Stimulated activated CD8-positive, alpha-beta memory T cell treated with anti-CD3 and anti-CD28 coated beads, Interleukin-7, amount 100 ng/mL, for 4 hours (primary cell): ENCODE measurements at regions not wholly inside any gene's neighbourhood (a gene's known extent, or its start where the extent isn't known, plus 50 kb on each side); places are given as distances from the start of the nearest gene placed in this dataset.
"Not testable (repeated sequence)": the region's sequence is repeated elsewhere in the genome, so short reads cannot be mapped to it uniquely, and the experiment has no call there.

Source experiments
- DNase-seq, 2 donors: peaks; one replicate each; pipeline ENCODE4 v3.0.0-alpha.2; 2020; ENCODE audit warnings: low read depth in 2 of 2

DNA sequence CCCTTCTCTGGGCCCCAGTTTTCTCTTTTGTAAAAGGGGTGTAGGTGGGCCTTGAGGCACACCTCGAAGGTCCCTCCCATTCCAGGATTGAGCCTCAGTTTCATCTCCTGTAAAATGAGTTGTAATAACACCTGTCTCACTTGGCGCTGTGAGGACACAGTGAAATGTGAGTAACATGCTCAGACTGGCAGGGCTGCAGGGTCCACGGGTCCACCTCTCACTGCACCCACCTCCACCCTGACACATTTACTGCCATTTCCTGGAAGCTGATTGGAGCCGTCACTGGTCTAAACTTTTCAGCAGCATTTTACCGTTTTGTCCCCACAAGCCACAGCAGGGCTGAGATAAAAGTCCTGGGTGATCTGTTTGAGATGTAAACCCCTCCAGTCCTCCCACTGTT is 398.0 kb downstream of the PTPRU start:
- no peak for DNase-seq

DNA sequence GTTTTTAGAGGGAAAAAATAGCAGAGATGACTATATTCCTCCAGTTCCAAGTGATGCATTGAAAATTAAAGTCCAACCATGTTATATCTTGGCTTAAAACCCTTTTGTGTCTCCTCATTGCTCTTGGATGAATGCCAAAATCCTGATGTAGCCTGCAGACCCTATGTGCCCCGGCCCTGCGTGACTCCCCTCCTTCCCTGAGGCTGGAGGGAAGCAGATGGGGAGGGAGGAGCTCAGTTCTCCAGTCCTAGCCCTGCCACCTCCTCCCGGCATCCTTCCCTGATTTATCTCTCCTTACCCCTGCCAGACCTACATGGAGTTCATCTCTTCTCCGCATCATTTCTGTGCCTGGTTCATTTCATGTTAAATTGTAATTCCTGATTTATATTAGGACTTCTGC is 397.4 kb downstream of the PTPRU start:
- DNase-seq: no peak

DNA sequence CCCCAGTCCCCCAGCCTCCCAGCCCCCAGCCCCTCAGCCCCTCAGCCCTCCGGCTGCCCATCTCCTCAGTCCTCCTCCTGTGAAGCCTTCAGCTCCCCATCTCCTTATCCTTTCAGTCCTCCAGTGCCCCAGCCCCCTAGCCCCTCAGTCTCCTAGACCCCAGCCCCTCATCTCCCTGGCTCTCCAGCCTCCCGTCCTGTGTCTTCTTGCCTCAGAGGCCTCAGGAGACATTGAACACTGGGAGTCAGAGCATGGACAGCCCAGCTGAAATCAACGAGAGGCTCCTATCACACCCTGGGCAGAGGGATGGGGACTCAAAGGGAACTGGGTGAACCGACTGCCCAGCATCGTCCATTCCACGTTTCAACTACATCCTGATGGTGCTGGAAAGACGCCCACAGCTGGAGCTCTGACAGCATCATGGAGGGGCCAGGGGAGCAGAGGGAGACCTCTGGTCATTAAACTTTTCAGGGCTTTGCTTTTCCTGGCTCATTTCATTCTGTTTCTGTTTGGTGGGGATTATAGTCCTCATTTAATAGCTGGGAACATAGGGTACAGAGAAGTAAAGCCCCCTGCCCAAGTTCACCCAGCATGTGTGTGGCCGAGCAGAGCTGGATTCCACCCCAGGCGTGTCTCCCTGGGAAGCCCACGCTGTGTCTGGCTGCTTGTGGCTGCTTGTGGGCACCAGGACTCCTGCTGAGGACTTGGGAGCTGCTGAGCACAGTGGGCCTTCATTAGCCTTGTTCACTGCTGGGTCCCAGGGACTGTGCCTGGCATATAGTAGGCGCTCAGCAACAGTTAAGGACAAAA is 396.7 kb downstream of the PTPRU start:
- DNase-seq: no peak

DNA sequence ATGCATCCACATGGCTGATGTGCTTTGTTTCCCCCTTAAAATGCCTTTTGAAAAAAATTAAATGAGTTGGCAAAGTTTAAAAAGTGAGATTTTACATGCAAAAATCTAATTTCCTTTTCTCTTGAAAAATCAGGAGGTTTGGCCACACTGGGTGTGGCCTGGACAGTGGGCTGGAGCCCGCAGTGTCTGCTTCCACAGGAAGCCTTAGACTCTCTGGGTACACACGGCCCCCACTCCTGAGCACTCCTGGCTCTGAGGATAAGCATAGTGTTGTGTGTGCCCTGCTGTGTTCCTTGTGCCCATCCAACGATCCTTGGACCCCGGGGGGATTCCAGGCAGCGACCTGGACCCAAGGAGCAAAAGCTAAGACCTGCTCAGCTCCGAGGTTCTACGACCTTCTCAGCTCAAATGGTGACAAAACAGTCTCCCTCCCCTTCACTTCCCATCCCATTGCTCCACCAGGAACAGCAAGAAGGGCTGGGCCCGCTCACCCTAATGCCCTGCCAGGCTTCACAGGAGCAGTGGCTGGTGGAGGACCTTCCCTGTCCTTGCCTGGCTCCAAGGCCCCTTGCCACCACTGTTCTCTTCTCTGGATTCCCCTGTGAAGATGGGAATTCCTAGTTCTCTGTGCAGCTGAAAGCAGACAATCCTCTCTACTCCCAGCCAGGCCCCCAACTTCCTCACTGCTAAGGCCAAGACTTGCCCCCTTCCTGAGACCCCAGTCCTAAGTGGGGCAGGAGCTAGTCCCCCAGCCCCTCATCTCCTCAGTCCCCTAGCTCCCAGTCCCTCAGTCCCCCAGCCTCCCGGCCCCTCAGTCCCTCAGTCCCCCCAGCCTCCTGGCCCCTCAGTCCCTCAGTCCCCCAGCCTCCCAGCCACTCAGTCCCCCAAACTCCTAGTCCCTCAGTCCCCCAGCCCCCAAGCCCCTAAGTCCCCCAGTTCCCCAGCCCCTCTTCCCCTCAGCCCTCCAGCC is 395.8 kb downstream of the PTPRU start:
- no peak for DNase-seq

DNA sequence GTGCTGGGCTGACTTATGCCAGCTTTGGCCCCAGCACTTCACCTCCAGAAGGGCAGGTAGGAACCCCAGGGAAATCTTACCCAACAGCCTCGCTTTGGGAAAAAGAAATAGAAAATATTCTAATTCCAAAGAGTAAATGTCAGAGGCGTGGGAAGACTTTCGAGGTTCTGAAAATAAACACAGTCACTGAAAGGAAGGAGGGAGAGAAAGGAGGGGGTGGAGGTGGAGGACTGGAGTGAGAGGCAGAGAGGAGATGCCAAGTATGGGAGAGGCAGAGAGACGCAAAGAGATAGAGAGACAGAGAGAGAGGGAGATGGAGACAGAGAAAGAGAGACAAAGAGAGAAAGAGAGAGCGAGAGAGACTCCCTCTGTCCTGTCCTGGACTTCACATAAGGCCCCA is 395.0 kb downstream of the PTPRU start:
- no peak for DNase-seq

DNA sequence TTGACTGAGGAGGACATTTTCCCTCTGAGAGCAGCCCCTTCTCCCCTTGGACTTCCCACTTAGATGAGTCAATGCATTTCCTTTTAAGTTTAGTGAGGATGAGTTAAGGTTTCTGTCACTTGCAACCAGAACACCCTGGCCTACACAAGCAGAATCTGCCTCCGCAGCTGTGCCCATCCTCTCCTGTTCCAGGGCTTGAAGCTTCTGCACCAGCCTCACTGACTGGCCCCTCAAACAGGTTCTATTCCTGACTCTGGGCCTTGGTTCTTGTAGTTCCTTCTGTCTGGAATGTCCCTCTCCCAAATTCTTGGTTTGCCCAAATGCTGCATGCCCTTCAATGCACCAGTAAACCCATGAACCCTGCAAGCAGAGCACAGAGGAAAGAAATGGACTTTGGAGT is 394.4 kb downstream of the PTPRU start:
- DNase-seq: no peak

DNA sequence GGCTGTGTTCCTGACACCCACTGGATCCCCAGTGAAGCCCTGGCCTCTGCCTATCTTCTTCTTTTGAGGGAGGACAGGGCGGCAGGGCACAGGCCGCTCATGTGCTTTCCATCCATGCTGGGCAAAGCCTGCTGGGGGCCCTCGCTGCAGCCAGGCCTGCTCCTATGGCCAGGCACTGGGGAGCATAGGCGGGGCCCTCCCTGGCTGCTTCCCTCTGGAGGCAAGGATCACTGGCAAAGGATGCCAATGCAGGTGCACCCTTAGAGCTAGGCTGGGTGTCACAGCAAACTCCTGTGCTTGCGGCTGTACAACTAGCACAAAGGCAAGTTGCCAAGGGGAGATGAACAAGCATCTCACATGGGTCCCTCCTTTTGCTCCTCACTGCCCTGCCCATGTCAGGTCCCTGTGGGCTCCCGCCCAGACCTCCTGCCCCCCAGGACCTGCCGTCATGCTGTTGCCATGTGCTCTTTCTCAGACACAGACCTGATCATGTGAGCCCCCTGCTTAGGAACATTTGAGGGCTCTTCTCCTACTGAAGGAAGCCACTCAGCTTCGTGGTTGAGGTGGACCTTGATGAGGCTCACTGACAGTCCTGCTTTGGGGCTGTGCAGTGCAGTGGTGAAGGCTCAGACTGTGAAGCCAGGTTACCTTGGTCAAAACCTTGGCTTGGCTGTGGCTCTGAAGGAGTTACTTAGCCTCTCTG is 393.6 kb downstream of the PTPRU start:
- no peak for DNase-seq

DNA sequence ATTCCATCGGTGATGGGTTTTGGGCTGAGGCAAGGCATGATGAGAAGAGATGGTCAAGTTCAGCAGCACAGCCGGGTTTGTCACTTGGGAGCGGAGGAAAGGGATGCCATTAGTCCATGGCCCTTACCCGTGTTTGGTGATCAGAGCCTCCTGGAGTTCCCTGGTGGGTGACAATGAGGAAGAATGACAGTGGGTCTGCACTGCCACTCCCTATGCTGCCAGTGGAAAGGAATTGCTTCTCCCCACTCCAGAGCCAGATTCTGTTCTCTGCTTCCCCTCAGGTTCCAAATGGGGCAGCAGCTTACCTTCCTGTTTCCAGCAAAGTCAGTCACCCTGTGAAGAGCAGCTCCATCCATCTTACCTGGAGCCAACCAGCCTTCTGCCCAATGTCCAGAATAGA is 393.1 kb downstream of the PTPRU start:
- DNase-seq: no peak

DNA sequence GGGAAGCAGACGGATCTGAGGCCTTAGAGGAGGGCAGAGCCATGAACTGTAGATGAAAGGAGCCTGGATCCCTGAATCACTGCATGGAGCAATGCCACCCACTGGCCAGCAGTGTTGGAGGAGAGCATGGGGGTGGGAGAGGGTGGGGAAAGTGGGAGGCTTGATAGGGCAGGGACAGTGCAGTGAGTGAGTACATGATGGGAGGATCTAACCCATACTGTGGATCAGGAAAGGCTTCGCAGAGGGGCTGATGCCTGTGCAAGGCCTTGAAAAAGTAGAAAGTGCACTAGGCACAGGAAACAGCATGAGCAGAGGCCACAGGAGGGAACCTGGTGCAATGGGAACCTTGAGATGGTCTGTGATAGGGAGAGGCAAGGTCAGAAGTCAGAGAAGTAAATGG is 391.9 kb downstream of the PTPRU start:
- DNase-seq: no peak

DNA sequence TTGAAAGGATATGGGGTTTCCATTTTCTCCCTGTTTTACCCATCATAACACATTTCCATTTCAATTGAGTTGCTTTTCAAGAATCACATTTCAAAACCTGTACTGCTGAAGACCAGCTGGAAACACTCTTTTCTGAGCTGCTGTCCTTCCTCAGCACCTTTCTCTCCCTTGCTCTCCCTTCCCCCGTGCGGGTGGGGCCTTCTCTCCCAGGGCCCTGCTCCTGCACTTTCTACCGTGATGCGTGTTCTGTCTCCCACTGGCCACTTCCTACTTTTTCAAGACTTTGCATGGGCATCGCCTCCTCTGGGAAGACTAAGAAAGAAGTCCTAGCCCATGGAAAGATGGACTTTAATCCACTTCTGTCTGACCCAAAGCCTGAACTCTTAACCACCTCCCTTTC is 390.4 kb downstream of the PTPRU start:
- no peak for DNase-seq

DNA sequence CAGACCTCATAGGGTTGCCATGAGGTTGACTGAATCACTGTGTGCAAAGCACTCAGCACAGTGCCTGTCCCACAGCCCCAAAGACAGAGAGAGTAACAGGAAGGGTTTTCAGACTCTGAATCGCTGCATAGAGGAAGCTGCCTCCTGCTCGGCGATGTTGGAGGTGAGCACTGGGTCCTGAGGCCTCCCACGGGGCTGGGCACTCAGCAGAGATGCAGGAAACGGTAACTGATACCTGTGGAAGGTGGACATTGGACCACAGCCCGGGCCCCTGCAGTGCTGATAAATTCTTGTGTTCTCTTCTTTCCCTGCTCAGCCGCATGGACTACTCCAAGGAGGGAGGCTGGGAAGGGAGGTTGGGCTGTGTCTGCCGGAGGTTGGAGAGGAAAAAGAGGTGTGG is 389.7 kb downstream of the PTPRU start:
- no peak for DNase-seq

DNA sequence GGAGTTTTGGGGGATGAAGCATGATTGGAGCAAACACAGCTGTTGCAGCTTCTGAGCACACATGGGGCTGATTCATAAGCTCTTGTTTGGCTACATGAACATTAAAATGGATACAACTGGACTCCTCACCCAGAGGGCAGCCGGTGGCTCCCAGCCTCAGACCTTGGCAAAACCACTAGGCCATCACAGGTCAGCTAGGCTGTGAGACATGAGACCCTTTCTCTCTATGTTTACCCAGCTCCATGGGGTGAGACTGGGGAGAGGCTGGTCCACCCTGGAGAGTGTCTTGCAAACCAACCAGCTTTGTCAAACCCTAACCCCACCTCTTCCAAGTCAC is 388.7 kb downstream of the PTPRU start:
- DNase-seq: no peak

DNA sequence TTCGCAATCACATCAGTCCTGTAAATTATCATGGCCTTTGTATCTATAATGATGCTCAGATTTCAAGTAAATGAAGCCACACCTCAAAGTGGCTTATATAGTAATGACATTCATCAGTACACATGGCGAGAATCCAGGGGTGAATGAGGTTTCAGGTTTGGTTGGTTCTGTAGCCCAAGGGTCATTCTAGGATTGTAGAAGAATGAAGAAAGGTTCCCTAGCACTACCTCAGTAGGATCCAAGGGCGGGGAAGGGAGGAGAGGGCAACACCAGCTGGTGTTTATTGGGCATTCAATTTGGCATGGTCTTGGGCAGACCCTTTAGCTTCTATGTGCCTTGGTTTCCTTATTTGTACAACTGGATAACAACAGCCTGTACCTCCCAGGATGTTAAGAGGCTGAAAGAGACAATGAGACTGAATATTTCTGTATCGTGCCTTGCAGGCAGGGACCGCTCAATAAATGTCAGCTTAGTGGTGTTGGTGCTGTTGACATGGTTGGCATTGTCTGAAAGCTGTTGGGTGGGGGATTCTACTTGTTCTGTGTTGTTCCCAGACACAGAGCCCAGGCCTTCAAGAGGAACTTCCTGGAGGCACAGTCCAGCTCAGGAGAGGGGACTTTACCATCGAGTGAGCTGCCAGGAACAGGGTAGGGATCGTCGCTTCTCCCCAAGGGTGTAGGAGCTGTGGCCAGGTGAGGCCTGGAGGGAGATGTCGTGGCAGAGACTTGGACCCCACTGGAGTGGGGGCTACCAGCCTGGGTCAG is 388.2 kb downstream of the PTPRU start:
- DNase-seq: no peak

DNA sequence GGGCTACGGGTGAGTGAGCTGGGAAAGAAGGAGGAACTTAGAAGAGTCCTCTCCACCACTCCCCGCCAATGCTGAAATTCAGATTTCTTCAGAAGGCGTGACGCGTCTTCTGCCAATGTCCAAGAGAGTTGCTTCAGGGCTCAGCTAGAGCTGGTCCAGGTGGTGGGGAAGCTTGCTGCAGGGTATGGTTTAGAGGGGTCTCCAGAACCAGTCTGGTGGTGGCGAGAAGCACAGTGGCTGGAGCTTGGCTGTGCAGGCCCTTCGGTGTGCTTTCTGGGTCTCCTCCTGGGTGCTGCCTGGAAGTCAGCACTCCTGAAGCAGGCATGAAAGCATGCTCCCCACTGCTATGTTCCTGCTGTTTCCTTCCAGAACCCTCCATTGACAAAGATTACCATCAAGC is 387.2 kb downstream of the PTPRU start:
- no peak for DNase-seq

DNA sequence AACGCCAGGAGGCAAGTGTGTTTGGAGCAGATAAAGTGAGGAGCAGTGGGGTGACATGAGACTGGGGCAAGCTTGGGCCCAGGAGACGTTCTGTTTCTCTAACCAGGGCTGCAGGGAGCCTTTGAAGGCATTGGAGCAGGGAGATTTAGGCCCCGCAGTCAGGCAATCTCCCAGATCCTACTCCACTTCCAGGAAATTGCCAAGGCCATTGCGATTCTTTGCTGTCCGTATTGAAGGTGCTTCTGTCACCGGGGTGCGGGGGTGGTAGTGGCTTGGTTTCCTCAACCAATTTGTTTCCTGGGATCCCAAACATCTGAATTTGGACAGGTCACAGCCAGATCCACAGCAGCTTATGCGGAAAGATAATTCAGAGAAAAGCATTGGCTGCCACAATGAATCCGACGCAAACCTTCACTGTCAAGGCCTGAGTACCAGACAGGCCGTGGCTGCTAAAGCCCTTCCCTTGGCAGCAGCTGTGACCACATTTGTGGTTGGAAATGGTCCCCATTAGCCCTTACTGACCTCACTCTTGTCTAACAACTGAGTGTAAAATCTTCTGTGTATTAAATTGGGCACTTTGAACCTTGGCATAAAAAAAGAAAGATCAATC is 385.6 kb downstream of the PTPRU start:
- no peak for DNase-seq

DNA sequence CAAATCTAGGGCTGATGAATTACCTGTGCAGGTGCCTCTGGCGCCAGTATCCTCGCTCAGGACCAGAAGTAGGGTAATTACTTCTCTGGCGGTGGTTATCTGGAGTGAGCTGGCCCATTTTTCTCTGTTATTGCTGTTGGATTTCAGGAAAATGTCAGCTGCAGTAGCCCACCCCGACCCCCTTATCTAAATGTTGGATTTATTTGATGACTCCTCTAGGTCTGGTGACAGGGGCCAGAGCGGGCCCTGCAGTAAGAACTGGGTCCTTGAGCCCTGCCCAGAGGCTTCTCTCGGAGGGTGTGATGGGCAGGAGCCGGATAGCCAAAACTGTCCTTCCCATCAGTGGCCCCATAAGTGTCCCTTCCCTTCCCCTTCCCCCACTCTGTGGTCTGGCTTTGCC is 384.3 kb downstream of the PTPRU start:
- no peak for DNase-seq

DNA sequence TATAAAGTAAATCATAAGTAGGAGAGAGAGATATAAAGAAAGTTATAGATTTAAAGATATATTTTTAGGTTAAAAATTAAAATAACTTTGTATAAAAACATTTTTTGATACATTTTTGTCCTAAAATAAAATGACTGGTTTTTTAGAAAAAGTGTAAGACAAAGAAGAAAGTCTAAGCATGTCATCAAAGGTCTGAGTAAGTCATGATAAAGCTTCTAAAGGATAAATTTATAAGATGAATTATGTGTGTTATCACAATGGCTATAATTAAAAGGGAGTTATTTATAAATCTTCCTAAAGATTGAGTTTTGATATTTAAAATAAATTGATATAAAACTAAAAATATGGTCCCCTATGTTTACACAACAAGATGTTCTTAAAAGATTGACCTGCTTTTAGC is 370.9 kb downstream of the PTPRU start:
- no peak for DNase-seq

DNA sequence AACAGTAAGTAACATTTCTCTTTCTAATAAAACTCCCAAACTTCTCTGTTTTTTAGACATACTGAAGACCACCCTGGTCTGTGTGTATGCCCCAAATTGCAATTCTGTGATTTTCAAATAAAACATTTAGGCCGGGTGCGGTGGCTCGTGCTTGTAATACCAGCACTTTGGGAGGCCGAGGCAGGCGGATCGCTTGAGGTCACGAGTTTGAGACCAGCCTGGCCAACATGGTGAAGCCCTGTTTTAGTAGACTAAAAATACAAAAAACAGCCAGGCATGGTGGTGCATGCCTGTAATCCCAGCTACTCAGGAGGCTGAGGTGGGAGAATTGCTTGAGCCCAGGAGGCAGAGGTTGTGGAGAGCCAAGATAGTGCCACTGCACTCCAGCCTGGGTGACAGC is 368.5 kb downstream of the PTPRU start:
- not testable (repeated sequence) for DNase-seq

DNA sequence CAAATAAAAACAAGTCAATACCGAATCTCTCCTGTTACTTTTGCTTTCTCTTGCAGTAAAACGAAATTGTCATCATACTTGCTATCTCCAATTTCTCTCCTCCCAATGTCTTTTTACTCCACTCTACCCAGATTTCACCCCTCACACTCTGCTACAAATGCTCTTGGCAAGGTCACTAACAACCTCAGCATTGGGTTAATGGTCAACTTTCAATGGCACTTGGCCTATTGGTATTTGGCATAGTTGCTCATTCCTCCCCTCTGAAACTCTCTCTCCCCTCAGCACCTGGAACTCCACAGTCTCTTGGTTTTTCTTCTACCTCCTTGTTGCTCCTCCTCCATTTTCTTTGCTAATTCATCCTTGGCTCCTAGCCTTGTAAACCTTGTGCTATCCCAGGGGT is 367.3 kb downstream of the PTPRU start:
- no peak for DNase-seq

DNA sequence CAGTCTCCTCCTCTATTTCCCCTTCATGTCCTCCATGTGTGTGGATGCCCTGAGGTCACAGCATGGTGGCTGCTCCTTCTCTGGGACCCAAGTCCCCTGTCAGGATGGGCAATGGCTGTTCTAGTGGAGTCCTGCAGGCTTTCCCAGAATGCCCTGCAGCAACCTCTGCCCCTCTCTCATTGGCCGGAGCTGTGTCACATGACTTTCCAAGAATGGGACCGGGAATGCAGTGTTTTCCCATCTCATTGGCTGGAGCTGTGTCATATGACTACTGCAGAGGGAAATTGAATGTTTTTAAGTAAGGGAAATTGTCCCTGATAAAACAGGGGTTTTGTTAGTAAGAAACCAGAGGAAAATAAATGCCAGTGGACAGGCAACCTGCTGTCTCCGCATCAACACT is 365.9 kb downstream of the PTPRU start:
- no peak for DNase-seq

DNA sequence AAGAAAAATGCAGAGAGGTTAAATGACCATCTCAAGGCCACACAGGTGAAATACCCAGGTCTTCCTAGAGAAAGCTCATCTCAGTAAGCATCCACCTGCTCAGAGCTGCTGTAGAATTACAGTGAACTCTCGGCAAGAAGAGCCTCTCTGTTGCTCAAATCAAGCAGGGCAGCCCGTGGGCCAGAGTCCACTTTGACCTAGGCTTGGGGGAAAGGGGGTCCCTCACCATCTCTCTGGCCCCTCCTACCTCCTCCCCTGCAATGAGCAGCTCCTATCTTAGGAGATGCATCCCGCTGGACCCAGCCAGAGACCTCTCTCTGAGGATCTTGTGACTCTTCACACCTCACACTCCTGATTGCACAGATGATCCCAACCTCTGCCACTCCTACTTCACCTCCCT is 364.7 kb downstream of the PTPRU start:
- no peak for DNase-seq
